Left lung (tissue), 4 donors: ENCODE measurements at regions not wholly inside any gene's neighbourhood (a gene's known extent, or its start where the extent isn't known, plus 50 kb on each side); places are given as distances from the start of the nearest gene placed in this dataset.
A peak's percentile ranks its signal among the peaks of the same experiment; 100 is the strongest.

Experiments
- ATAC-seq: fragments of 200-7000 bp; cut with Tn5 transposase; one replicate; pipeline ENCODE4 v1.9.1; 2020; ENCODE audit warnings: moderate library complexity
- DNase-seq, 4 donors: peaks; one replicate each; pipeline ENCODE4 v3.0.0-alpha.2; 2013 to 2020
- H3K27ac ChIP-seq, 2 donors: fragments of 200-600 bp; sonication (generic) in 1 of 2; one replicate each; pipeline versions ENCODE4 v1.5.0 to v1.8.0; 2020 to 2021
- H3K27me3 ChIP-seq, 2 donors: fragments of 200-600 bp; sonication (generic) in 1 of 2; one replicate each; pipeline versions ENCODE4 v1.5.0 to v1.8.0; 2020 to 2021
- H3K36me3 ChIP-seq, 2 donors: fragments of 200-600 bp; sonication (generic) in 1 of 2; one replicate each; pipeline versions ENCODE4 v1.5.0 to v1.8.0; 2020 to 2021
- H3K4me1 ChIP-seq, 2 donors: fragments of 200-600 bp; one replicate each; pipeline ENCODE4 v1.8.0; 2021
- H3K4me3 ChIP-seq, 2 donors: fragments of 200-600 bp; sonication (generic) in 1 of 2; one replicate each; pipeline versions ENCODE4 v1.5.0 to v1.8.0; 2020 to 2021; ENCODE audit warnings: mild to moderate bottlenecking in 1 of 2
- H3K9me3 ChIP-seq, 2 donors: fragments of 200-600 bp; sonication (generic) in 1 of 2; one replicate each; pipeline versions ENCODE4 v1.5.0 to v1.8.0; 2020 to 2021
- CTCF ChIP-seq, 2 donors: fragments of 200-600 bp; sonication (generic) in 1 of 2; IDR thresholded peaks; one replicate each; pipeline versions ENCODE4 v1.5.0 to v1.8.0; 2021; ENCODE audit warnings: antibody characterized with exemption in 2 of 2
- intact Hi-C, 2 donors: fragments of 100-400 bp; cut with DNase I; formaldehyde crosslinking; loops; one replicate each; pipeline versions ENCODE4 v1.11.2 to v1.14.2; 2022
- donor health status: DM: no; HTN: yes; CAD: no.
- donor health status: DM: no; HTN: no; CAD: no.

GRCh38 chr21:15132781-15133180, 68.0 kb upstream of the NRIP1 start:
- intact Hi-C loops = no loop called here
- no peak for TF ChIP-seq CTCF (IDR thresholded peaks at IDR 0.05)
- H3K9me3 ChIP-seq = no peaks in the 10 kb centered on the region
- H3K27me3 ChIP-seq = no peaks in the 10 kb centered on the region
- H3K4me1 ChIP-seq = peaks cover 0 to 8% of the 10 kb centered on the region in 2 donors
- no peaks in the 10 kb centered on the region for H3K36me3 ChIP-seq
- ATAC-seq = no peak
- H3K27ac ChIP-seq = no peak overlapping the region
- DNase-seq = no peak
- no peak overlapping the region for H3K4me3 ChIP-seq

GRCh38 chr21:15134701-15135470, 70.1 kb upstream of the NRIP1 start:
- Histone ChIP-seq H3K36me3 (no peaks in the 10 kb centered on the region), H3K4me3 (no peak overlapping the region), H3K9me3 (no peaks in the 10 kb centered on the region), H3K27ac (no peak overlapping the region), H3K27me3 (no peaks in the 10 kb centered on the region), H3K4me1 (peaks cover 0 to 14% of the 10 kb centered on the region in 2 donors)
- DNase-seq = no peak
- TF ChIP-seq CTCF (IDR thresholded peaks at IDR 0.05) = no peak
- ATAC-seq = peak; percentile 35
- intact Hi-C loops = no loop called here

GRCh38 chr21:15135867-15136629, 71.2 kb upstream of the NRIP1 start:
- no peaks in the 10 kb centered on the region for H3K27me3 ChIP-seq
- DNase-seq (no peak), ATAC-seq (no peak)
- intact Hi-C loops = no loop called here
- H3K4me3 ChIP-seq = no peak overlapping the region
- peaks cover 0 to 26% of the 10 kb centered on the region in 2 donors for H3K4me1 ChIP-seq
- no peaks in the 10 kb centered on the region for H3K36me3 ChIP-seq
- no peaks in the 10 kb centered on the region for H3K9me3 ChIP-seq
- TF ChIP-seq CTCF (IDR thresholded peaks at IDR 0.05) = no peak
- H3K27ac ChIP-seq = no peak overlapping the region

- no peaks in the 10 kb centered on the region for H3K9me3 ChIP-seq
- intact Hi-C loops = no loop called here
- ATAC-seq (no peak), DNase-seq (no peak)
- no peak overlapping the region for H3K27ac ChIP-seq
- no peak overlapping the region for H3K4me3 ChIP-seq
- no peak for TF ChIP-seq CTCF (IDR thresholded peaks at IDR 0.05)
- no peaks in the 10 kb centered on the region for H3K27me3 ChIP-seq
- H3K4me1 ChIP-seq = peaks cover 0 to 27% of the 10 kb centered on the region in 2 donors
- H3K36me3 ChIP-seq = no peaks in the 10 kb centered on the region
Observed at GRCh38 chr21:15138490-15138889, 73.7 kb upstream of the NRIP1 start.

- H3K4me3 ChIP-seq = no peak overlapping the region
- ATAC-seq = no peak
- no peak for DNase-seq
- no peak for TF ChIP-seq CTCF (IDR thresholded peaks at IDR 0.05)
- no peaks in the 10 kb centered on the region for H3K9me3 ChIP-seq
- H3K36me3 ChIP-seq = no peaks in the 10 kb centered on the region
- intact Hi-C loops = no loop called here
- H3K27ac ChIP-seq = no peak overlapping the region
- no peaks in the 10 kb centered on the region for H3K27me3 ChIP-seq
- H3K4me1 ChIP-seq = peaks cover 0 to 22% of the 10 kb centered on the region in 2 donors
Observed at GRCh38 chr21:15139898-15140297, 75.1 kb upstream of the NRIP1 start.
